Lung (tissue), 11 donors: ENCODE measurements at regions not wholly inside any gene's neighbourhood (a gene's known extent, or its start where the extent isn't known, plus 50 kb on each side); places are given as distances from the start of the nearest gene placed in this dataset.
A peak's percentile ranks its signal among the peaks of the same experiment; 100 is the strongest.
"Not testable (repeated sequence)": the region's sequence is repeated elsewhere in the genome, so short reads cannot be mapped to it uniquely, and the experiment has no call there.

Experiments used
- ATAC-seq: fragments of 200-7000 bp; cut with Tn5 transposase; one replicate; pipeline ENCODE4 v1.9.1; 2020; ENCODE audit warnings: moderate number of reproducible peaks; ENCODE audit not compliant: insufficient read depth, low FRiP score
- DNase-seq, 3 donors: peaks; one replicate each; pipeline ENCODE4 v3.0.0-alpha.2; 2013 to 2017
- H3K27ac ChIP-seq, 2 donors: one replicate each; pipeline ENCODE4 v1.5.1; 2013; ENCODE audit warnings: mild to moderate bottlenecking in 2 of 2, moderate library complexity in 2 of 2, control low read depth in 1 of 2, inconsistent platforms in 1 of 2, low read depth in 1 of 2, low read length in 1 of 2
- H3K27me3 ChIP-seq, 3 donors: one replicate each; pipeline ENCODE4 v1.5.1; 2013; ENCODE audit warnings: low read length in 2 of 3; ENCODE audit not compliant: control insufficient read depth in 3 of 3, insufficient read depth in 3 of 3
- H3K36me3 ChIP-seq, 4 donors: one replicate each; pipeline ENCODE4 v1.5.1; 2013; ENCODE audit warnings: low read length in 4 of 4, mild to moderate bottlenecking in 1 of 4, moderate library complexity in 1 of 4; ENCODE audit not compliant: control insufficient read depth in 4 of 4, insufficient read depth in 4 of 4
- H3K4me1 ChIP-seq, 5 donors: one replicate each; pipeline ENCODE4 v1.5.1; 2013; ENCODE audit warnings: low read length in 5 of 5, mild to moderate bottlenecking in 2 of 5, moderate library complexity in 1 of 5; ENCODE audit not compliant: control insufficient read depth in 5 of 5, insufficient read depth in 5 of 5
- H3K4me3 ChIP-seq: one replicate; pipeline ENCODE4 v1.5.1; 2013; ENCODE audit warnings: mild to moderate bottlenecking, control low read depth, moderate library complexity
- H3K9ac ChIP-seq, 2 donors: one replicate each; pipeline ENCODE4 v1.5.1; 2013; ENCODE audit warnings: low read length in 2 of 2, control low read depth in 1 of 2; ENCODE audit not compliant: insufficient read depth in 1 of 2
- H3K9me3 ChIP-seq, 4 donors: one replicate each; pipeline ENCODE4 v1.5.1; 2013; ENCODE audit warnings: low read length in 3 of 4, mild to moderate bottlenecking in 1 of 4, moderate library complexity in 1 of 4; ENCODE audit not compliant: control insufficient read depth in 4 of 4, insufficient read depth in 3 of 4
- WGBS, 2 donors: extraction: QIAGEN DNeasy Blood & Tissue Kit; methylation state at CpG; one replicate each; pipeline ENCODE4 v1.1.7; 2013; 5-methylcytosine and 5-hydroxymethylcytosine counted together
- TF ChIP-seq, protein P1 (sequence below): IDR thresholded peaks from 2 replicates; pipeline ENCODE4 v1.5.1; 2012; ENCODE audit warnings: mild to moderate bottlenecking; ENCODE audit errors: control extremely low read depth, extremely low read depth
- donor health status: control.
- donor health status: control.
- donor health status: Bipolar disorder and iron deficiency.
- donor health status: healthy.
- donor health status: DM: yes; HTN: yes; CAD: no.

DNA sequence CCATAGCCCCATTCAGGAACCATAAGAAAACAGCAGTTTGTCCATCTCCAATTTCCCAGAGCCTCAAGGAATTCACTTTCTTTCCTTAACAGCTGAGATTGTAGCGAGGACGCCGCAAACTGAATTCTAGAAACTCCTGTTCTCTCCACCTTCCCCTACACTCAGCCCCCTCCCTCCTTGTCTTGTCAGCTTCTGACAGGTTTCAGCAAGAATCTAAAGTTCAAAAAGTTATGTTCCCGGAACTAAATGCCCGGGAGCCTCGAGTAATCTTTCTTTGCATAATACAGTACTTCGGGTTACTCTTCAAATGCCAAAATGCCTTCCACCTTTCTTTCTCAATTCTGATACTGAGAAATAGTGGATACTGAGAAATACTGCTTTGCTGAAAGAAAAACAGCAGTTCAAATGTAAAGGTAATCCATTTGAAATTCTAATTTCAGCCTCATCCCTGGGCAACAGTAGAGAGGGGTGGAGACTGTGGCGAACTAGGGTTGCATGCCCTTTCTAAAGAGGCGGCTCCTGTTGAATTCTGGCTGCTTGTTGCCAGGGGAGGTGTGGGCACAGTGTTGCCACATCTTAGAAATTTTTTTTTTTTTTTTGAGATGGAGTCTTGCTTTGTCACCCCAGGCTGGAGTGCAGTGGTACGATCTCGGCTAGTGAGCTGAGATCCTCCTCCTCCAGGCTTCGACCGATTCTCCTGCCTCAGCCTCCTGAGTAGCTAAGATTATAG lies 63.5 kb upstream of the USP7 start:
- no peaks in the 10 kb centered on the region for H3K27me3 ChIP-seq
- H3K9ac ChIP-seq, result no peak overlapping the region
- no peaks in the 10 kb centered on the region for H3K4me1 ChIP-seq
- no peaks in the 10 kb centered on the region for H3K36me3 ChIP-seq
- no peak overlapping the region for H3K27ac ChIP-seq
- TF ChIP-seq, protein P1, sequence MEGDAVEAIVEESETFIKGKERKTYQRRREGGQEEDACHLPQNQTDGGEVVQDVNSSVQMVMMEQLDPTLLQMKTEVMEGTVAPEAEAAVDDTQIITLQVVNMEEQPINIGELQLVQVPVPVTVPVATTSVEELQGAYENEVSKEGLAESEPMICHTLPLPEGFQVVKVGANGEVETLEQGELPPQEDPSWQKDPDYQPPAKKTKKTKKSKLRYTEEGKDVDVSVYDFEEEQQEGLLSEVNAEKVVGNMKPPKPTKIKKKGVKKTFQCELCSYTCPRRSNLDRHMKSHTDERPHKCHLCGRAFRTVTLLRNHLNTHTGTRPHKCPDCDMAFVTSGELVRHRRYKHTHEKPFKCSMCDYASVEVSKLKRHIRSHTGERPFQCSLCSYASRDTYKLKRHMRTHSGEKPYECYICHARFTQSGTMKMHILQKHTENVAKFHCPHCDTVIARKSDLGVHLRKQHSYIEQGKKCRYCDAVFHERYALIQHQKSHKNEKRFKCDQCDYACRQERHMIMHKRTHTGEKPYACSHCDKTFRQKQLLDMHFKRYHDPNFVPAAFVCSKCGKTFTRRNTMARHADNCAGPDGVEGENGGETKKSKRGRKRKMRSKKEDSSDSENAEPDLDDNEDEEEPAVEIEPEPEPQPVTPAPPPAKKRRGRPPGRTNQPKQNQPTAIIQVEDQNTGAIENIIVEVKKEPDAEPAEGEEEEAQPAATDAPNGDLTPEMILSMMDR, result no peak
- no peak overlapping the region for H3K4me3 ChIP-seq
- no peaks in the 10 kb centered on the region for H3K9me3 ChIP-seq
- DNase-seq (peak in 2 of 3 donors; percentile 5 to 32), ATAC-seq (no peak)
- 70 to 84% methylated on average over 13 of the region's 13 CpGs for WGBS, 2 donors

DNA sequence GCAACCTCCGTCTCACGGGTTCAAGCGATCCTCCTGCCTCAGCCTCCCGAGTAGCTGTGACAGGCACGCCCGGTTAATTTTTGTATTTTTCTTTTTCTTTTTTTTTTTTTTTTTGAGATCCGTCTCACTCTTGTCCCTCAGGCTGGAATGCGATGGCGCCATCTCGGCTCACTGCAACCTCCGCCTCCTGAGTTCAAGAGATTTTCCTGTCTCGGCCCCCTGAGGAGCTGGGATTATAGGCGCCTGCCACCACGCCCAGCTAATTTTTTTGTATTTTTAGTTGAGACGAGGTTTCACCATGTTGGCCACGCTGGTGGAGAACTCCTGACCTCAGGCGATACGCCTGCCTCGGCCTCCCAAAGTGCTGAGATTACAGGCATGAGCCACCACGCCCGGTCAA lies 63.0 kb upstream of the HAPSTR1 start:
- ATAC-seq, H3K27me3 ChIP-seq: not testable (repeated sequence)
- WGBS, 2 donors, result 92 to 93% methylated on average over 21 of the region's 21 CpGs

DNA sequence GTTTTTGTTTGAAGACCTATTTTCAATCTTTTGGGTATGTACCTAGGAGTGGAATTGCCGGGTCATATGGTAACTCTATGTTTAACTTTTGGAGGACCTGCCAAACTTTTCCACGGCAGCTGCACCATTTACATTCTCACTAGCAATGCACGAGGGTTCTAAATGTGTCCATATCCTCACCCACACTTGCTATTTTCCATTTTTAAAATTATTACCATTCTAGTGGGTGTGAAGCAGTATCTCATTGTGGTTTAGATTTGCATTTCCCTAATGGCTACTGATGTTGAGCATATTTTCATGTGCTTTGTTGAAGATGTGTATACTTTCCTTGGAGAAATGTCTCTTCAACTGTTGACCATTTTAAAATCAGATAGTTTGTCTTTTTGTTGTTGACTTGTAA lies 60.3 kb upstream of the HAPSTR1 start:
- TF ChIP-seq, protein P1, result no peak
- H3K4me3 ChIP-seq, result no peak overlapping the region
- no peak overlapping the region for H3K27ac ChIP-seq
- no peaks in the 10 kb centered on the region for H3K36me3 ChIP-seq
- H3K9me3 ChIP-seq, result no peaks in the 10 kb centered on the region
- H3K27me3 ChIP-seq, result no peaks in the 10 kb centered on the region
- no peak for DNase-seq
- no peak for ATAC-seq
- no peak overlapping the region for H3K9ac ChIP-seq
- no peaks in the 10 kb centered on the region for H3K4me1 ChIP-seq
- 76 to 88% methylated on average over 3 of the region's 3 CpGs for WGBS, 2 donors

More for the DNA sequence above, 63.0 kb upstream of the HAPSTR1 start:
- not testable (repeated sequence) for H3K4me1 ChIP-seq, H3K9ac ChIP-seq, H3K4me3 ChIP-seq, DNase-seq, H3K36me3 ChIP-seq, H3K9me3 ChIP-seq, H3K27ac ChIP-seq

DNA sequence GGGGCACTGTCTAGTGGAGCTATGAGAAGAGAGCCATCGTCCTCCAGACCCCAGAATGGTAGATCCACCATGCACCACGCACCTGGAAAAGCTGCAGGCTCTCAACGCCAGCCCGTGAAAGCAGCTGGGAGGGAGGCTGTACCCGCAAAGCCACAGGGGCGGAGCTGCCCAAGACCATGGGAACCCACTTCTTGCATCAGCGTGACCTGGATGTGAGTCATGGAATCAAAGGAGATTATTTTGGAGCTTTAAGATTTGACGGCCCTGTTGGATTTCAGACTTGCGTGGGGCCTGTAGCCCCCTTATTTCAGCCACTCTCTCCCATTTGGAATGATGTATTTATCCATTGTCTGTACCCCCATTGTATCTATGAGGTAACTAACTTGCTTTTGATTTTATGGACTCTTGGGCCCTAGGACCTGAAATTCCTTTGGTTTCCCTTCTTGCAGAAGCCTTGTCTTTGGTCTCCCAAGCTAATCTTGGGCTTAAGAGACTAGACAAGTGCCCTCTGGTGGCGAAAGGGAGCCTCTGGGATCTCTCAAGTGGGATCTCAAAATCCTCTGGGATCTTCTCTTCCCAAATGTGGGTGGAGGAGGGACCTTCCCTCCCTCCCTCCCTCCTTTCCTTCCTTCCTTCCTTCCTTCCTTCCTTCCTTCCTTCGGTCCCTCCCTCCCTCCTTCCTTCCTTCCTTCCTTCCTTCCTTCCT lies 58.2 kb upstream of the HAPSTR1 start:
- Histone ChIP-seq H3K27ac (no peak overlapping the region), H3K9me3 (no peaks in the 10 kb centered on the region), H3K4me3 (no peak overlapping the region), H3K36me3 (no peaks in the 10 kb centered on the region), H3K4me1 (no peaks in the 10 kb centered on the region), H3K9ac (no peak overlapping the region), H3K27me3 (no peaks in the 10 kb centered on the region)
- 78 to 82% methylated on average over 11 of the region's 11 CpGs for WGBS, 2 donors
- DNase-seq (peak in 2 of 3 donors; percentile 27 to 51), ATAC-seq (no peak)
- TF ChIP-seq, protein P1, result peak; percentile 13
